Upper lobe of right lung (tissue), 1 donor: ENCODE measurements at regions not wholly inside any gene's neighbourhood (a gene's known extent, or its start where the extent isn't known, plus 50 kb on each side); places are given as distances from the start of the nearest gene placed in this dataset.

Experiments
- ATAC-seq: fragments of 200-7000 bp; cut with Tn5 transposase; one replicate; pipeline ENCODE4 v1.9.1; 2020; ENCODE audit warnings: mild to moderate bottlenecking, moderate library complexity
- DNase-seq: peaks from one replicate; pipeline ENCODE4 v3.0.0-alpha.2; 2020
- H3K27ac ChIP-seq: fragments of 200-600 bp; one replicate; pipeline ENCODE4 v1.8.0; 2022
- H3K27me3 ChIP-seq: fragments of 200-600 bp; one replicate; pipeline ENCODE4 v1.8.0; 2022; ENCODE audit warnings: mild to moderate bottlenecking
- H3K36me3 ChIP-seq: fragments of 200-600 bp; one replicate; pipeline ENCODE4 v1.8.0; 2022
- H3K4me1 ChIP-seq: fragments of 200-600 bp; one replicate; pipeline ENCODE4 v1.8.0; 2022
- H3K4me3 ChIP-seq: fragments of 200-600 bp; one replicate; pipeline ENCODE4 v1.8.0; 2022; ENCODE audit warnings: mild to moderate bottlenecking
- H3K9me3 ChIP-seq: fragments of 200-600 bp; one replicate; pipeline ENCODE4 v1.8.0; 2022
- CTCF ChIP-seq: fragments of 200-600 bp; IDR thresholded peaks from one replicate; pipeline ENCODE4 v1.8.0; 2022; ENCODE audit warnings: antibody characterized with exemption
- intact Hi-C: fragments of 100-400 bp; cut with DNase I; formaldehyde crosslinking; loops from one replicate; pipeline ENCODE4 v1.11.0; 2022
- donor health status: DM: no; HTN: yes; CAD: no; lungs with severe emphysema.

GRCh38 chr7:137086896-137087295, 218.4 kb downstream of the CHRM2 start:
- DNase-seq: no peak

GRCh38 chr7:137084607-137085380, 216.3 kb downstream of the CHRM2 start:
- H3K36me3 ChIP-seq: no peaks in the 10 kb centered on the region
- H3K27me3 ChIP-seq: no peaks in the 10 kb centered on the region
- H3K27ac ChIP-seq: no peak overlapping the region
- no peaks in the 10 kb centered on the region for H3K9me3 ChIP-seq
- no peaks in the 10 kb centered on the region for H3K4me1 ChIP-seq
- DNase-seq: no peak
- intact Hi-C loops: no loop called here
- no peak for ATAC-seq
- H3K4me3 ChIP-seq: no peak overlapping the region
- no peak for TF ChIP-seq CTCF

More at GRCh38 chr7:137086896-137087295, 218.4 kb downstream of the CHRM2 start:
- Histone ChIP-seq H3K4me1 (no peaks in the 10 kb centered on the region), H3K36me3 (no peaks in the 10 kb centered on the region), H3K9me3 (no peaks in the 10 kb centered on the region), H3K27me3 (no peaks in the 10 kb centered on the region), H3K4me3 (no peak overlapping the region), H3K27ac (no peak overlapping the region)
- ATAC-seq: peak; percentile 60
- intact Hi-C loops: no loop called here
- TF ChIP-seq CTCF: no peak

- H3K27ac ChIP-seq: no peak overlapping the region
- no peaks in the 10 kb centered on the region for H3K9me3 ChIP-seq
- H3K27me3 ChIP-seq: no peaks in the 10 kb centered on the region
- H3K36me3 ChIP-seq: no peaks in the 10 kb centered on the region
- intact Hi-C loops: no loop called here
- no peak overlapping the region for H3K4me3 ChIP-seq
- no peaks in the 10 kb centered on the region for H3K4me1 ChIP-seq
- DNase-seq: no peak
- ATAC-seq: no peak
- no peak for TF ChIP-seq CTCF
Observed at GRCh38 chr7:137082391-137082790, 213.9 kb downstream of the CHRM2 start.

- Histone ChIP-seq H3K4me3 (no peak overlapping the region), H3K9me3 (no peaks in the 10 kb centered on the region), H3K4me1 (no peaks in the 10 kb centered on the region), H3K36me3 (no peaks in the 10 kb centered on the region), H3K27me3 (no peaks in the 10 kb centered on the region), H3K27ac (no peak overlapping the region)
- ATAC-seq: peak; percentile 61
- TF ChIP-seq CTCF: no peak
- DNase-seq: no peak
- intact Hi-C loops: no loop called here
Observed at GRCh38 chr7:137081321-137082093, 213.1 kb downstream of the CHRM2 start.

- DNase-seq: no peak
- no peaks in the 10 kb centered on the region for H3K4me1 ChIP-seq
- no peaks in the 10 kb centered on the region for H3K9me3 ChIP-seq
- intact Hi-C loops: no loop called here
- H3K27ac ChIP-seq: no peak overlapping the region
- H3K4me3 ChIP-seq: no peak overlapping the region
- H3K27me3 ChIP-seq: no peaks in the 10 kb centered on the region
- ATAC-seq: no peak
- H3K36me3 ChIP-seq: no peaks in the 10 kb centered on the region
- TF ChIP-seq CTCF: no peak
Observed at GRCh38 chr7:137080516-137081203, 212.2 kb downstream of the CHRM2 start.
